ENCODE measurements at regions not wholly inside any gene's neighbourhood (a gene's known extent, or its start where the extent isn't known, plus 50 kb on each side); places are given as distances from the start of the nearest gene placed in this dataset.

DNA sequence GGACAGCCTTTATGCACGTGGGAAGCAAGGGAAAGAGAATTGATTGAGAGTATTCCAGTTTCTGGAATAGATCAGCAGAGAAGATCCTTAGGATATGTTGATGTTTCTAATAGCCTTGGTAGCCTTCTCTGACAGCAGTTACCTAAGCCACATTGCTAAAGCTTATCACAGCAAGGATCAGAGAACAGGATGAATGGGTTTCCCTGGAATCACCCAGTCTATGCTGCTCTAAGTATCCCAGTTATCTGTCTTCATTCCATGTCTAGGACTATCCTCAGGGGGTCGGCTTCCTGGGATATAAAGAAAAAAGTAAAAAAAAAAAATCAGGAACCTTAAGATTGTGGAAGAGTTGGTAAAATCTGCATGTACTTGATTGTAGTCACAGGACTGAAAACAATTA, 352.0 kb upstream of the AKR1E2 start:
- no peak for DNase-seq

DNA sequence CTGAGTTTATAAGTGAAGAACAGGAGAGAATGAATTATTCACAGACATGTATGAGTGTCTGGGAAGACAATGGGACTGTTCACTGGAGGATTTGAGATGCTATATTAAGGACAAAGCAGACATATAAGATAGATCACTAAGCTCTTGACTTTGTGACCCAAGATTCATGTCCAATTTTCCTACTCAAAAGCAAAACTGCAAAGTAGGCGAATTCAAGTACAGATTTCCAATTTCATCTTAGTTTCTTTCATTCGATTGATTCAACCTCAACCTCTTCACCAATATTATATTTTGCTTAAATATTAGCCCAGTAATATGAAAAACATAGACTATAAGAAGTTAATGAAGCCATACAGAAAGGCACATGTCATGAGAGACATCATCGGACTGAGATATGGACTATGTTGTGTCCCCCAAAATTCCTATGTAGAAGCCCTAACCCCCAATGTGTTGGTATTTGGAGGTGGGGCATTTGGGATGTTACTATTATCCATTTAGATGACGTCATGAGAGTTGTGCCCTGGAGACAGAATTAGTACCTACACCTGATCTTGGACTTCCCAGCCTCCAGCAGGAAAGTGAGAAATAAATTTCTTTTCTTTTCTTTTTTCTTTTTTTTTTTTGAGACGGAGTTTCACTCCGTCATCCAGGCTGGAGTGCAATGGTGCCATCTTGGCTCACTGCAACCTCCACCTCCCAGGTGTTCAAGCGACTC, 353.7 kb upstream of the AKR1E2 start:
- no peak for DNase-seq

DNA sequence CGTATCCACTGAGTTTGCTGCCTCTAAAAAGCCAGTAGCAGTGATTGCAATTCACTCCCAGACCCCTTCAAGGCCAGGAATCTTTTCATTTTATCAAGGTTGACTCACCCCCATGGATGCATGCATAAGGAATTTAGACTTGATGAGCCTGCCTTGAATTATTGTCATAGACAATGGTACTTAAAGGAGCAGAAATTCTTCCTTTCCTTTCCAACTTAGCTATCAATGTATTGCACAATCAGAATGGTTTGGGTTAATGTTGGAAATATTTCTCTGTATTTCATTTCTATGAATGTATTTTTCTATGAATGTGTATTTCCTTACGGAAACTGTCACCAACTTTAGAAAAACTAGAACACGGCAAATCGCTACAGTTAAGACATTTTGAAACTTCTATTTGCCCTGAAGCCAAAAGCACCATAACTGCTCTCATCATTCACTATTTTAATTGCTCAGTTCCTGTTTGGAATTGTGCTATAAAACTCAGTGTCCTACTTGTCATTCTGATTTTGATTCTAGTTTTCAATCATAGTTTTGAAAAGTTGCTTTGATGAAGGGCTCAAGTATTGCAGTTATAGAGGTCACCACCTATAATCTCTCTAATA, 355.7 kb upstream of the AKR1E2 start:
- DNase-seq, result no peak

DNA sequence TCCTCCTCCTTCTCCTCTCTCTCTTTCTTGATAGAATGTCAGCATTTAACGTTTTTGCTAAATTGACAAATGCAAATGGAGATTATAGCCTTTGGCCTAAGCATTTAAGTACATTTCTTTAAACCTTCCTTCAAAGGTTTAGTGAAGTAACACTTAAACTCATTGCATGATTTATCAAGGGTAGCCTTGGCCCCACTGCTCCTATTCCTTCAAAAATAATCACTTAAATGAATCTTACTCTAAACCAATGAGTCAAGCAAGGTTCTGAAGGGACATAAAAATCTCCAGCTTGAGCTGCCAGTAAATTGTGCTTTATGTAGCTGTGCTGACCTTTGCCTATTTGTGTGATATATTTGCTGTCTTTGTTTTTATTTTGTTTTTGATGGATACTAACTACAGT, 358.5 kb upstream of the AKR1E2 start:
- DNase-seq, result no peak

DNA sequence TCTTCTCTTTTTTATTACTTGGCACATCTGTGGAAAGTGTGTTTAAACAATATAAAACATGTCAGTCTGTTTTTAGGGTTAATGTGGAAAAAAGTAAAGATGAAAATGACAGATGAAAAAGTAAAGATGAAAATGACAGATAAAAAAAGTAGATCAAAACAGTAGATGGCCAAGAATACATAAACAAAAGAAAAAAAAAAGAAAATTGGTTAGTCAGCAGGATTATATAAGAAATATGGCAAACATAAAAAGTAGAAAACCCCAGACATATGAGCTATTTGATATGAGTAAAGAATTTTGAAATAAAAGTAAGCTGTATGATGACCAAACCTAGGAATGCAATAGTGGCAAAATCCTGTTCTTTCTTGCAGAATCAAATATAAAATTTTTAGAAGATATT, 365.7 kb upstream of the AKR1E2 start:
- DNase-seq, result no peak

DNA sequence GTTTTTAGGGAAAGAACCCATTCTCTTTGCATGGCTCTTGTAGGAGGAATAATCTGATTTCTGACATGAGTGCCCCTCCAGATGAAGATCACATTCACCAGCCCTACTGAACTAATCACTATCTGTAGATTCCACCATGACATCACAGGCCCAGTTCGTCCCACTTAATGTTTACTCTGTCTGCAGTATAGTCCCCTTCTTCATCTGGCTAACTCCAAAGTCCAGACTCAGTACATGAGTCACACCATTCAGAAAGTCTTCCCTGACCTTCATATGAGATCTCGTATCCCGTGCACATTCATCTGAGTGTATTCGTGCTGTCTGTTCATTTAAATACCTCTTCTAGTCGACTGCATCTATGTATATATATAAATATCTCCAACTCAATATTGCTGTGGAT, 366.5 kb upstream of the AKR1E2 start:
- no peak for DNase-seq

DNA sequence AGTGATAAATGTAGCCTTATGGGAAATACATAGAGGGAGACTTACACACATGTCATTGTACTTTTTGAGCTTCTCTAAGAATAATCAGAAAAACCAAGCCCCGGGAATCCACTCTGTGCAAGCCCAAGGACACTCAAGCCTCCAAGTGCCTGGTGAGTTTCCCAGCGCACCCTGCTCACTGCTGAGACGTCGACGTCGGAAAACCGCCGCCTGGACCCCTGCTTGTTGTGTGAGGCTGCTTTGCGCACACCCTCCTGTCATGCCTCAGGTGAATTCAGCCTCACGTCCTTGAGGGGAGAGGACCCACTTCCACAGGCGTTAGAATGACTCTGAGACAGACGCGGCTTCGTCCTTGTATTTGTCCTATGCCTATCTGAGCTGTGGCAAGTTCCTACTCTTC, 368.4 kb upstream of the AKR1E2 start:
- no peak for DNase-seq

DNA sequence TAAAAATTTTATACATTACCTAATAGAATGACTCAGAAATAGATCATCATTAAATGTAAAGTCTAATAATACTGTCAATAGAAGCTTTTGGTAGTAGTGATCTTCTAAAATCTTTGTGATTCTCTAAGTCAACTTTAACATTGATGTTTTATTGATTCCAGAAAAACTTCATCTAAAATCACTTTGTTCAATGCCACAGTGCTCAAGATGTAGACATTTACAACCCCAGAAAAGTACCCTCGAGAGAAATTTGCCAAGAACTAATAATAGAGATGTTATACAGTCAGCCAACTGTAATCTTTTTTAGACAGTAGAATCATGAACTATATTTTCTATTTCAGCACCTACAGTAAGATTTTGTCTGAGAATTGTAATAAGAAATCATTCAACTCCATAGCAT, 369.2 kb upstream of the AKR1E2 start:
- no peak for DNase-seq

DNA sequence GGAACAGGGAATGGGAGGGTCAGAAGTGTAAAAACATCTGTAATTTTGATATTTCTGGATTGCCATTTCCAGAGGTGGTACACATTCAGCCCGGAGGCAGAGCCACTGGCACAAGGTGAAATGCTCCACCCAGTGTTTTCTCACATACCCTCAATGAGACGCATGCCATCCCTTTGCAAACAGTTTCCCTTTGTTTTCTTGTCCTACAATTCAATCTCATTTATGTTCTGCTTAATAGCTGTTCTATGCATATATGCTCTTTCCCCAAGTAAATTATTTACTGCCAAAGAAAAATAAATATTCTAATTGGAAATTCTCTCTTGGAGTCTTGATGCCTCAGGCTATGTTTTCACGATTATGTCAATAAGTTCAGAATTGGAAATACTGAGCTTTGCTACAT, 369.7 kb upstream of the AKR1E2 start:
- DNase-seq, result no peak

DNA sequence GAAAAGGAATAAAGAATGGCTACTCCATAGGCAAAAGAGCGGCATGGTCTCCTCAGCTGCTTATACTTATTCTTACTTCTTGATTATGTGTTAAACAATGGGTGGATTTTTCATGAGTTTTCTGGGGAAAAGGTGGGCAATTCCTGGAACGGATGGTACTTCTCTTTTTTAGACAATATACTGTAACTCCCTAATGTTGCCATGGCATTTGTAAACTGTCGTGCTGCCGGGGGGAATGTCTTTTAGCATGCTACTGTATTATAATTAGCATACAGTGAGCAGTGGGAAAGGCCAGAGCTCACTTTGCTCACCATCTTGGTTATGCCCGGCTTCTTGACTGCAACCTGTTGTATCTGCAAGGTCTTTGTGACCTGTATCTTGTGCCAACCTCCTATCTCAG, 372.1 kb upstream of the AKR1E2 start:
- no peak for DNase-seq

DNA sequence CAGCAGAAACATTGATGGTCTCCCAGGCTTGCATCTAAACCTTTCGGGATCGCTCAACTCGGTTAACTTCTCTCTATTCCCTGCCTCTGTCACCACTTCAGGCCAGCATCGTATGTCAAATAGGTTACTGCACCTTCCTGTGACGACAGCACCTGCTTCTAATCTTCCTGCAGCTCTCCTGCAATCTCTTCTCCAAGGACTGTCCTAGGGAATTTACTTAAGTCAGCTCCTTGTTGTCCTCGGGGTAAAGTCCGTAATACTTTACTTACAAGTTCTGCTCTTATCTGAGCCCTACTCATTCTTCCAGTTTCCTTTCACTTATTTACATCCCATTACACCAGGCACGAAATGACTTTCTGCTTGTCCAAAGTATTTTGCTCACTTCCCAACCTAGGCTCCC, 372.7 kb upstream of the AKR1E2 start:
- no peak for DNase-seq

DNA sequence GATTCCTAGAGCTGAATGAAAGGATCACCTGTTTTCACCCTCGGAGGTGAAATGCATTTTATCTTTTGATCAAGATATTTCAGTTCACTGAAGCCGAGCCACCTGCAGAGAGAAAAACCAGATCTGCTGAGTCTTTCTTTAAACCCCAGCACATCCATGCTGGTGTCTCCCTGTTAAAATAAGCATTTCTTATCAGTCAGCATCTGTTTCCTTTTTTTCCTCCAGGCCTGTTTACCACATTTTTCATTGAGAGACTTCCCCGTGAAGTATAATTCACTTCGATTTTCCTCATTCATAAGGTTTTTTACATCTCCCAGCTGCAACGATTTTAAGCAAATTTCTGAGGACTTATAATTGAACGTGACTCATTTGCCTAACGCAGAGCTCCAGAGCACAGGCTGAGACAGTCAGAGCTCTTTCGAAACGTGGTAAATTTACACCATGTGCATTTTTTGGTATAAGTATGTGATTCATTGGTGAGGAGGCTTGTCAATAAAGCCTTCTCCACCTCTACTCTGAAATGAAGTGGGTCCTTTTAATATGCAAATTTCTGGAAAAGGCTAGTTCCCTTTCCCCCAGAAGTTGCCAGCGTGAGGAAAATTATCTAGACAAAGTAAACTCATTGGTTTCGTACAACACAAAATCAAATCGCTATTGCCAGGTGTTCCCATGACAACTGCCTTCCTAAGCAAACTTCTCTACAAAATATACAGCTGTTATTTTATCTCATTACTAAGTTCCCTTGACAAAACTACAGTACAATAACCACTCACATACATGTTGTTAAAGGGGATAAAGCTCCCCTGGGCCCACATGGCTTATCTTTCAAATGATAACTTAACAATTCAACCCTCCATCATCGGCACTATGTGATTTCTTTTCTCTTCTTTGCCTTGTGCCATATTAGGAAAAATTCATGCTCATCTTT, 374.8 kb upstream of the AKR1E2 start:
- no peak for DNase-seq

DNA sequence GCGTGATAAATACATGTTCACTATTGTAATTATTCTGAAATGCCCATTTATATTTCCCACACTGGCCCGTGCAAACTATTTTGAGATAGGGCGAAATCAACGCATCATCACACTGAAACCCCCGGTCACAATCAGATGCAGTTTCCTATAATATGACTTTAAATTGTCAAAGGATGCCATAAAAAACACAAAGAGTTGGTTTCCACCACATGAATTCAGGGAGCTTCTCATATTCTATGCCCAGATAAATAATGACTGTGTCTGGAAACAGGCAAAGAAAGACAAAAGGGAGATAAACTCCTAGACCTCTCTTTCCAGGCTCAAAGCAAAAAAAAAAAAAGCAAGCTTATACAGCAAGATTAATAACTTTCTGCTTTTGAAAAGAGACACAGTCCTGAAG, 375.8 kb upstream of the AKR1E2 start:
- no peak for DNase-seq

DNA sequence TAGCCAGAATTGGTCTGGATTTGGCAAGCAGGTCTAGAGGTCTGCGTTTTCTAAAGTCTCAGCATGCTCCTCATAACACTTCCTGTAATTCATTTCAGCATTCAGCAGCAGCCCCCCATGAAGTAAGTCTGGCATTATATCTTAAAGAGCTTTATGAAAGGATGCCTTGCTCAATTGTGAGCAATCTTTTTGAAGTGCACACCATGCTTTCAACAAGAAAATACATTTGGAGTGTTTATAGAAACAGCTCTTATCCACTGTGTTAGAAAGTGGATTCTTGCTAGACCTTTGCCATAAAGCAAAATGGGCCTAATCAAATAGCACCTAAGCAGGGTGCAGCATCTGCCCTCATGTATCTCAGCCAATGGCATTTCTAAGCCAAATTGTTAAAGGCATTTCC, 378.0 kb upstream of the AKR1E2 start:
- no peak for DNase-seq

DNA sequence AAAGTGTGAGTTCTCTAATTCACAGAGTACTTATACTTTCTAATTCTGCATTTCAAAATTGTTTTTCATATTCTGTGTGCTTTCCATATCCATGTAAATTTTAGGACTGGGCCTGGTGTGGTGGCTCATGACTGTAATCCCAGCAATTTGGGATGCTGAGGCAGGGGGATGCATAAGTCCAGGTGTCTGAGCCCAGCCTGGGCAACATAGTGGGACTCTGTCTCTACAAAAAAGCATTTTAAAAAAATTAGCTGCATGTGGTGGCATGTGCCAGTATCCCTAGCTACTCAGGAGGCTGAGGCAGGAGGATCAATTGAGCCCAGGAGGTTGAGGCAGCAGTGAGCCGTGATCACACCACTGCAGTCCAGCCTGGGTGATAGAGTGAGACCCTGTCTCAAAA, 382.6 kb upstream of the AKR1E2 start:
- no peak for DNase-seq

DNA sequence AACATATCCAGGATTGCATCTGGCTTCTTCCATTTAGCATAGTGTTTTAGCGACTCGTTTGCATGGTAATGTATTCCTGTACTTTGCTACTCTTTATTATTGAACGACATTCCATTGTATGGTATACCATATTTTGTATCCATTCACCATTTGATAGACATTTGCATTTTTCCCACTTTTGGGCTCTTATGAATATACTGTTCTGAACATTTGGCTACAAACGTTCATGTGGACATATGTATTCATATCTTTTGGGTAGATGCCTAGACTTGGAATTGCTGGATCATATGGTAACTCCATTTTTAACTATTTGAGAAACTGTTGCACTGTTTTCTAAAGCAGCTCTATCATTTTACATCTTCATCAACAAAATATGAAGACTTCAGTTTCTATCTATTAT, 383.7 kb upstream of the AKR1E2 start:
- DNase-seq, result no peak

DNA sequence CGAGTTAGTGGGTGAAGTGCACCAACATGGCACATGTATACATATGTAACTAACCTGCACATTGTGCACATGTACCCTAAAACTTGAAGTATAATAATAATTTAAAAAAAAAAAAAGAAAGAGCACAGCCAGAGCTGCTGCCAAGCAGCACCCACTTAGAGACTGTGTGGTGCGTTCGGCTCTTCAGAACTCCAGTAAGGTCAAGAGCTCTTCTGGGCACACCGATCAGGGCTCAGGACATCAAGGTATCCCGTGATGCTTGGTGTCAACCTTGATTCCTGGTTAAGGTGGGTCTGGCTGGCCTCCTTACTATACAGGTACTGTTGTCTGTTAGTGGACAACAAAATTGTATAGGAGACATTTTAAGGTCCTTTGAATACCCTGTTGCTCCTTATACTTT, 385.7 kb upstream of the AKR1E2 start:
- no peak for DNase-seq

DNA sequence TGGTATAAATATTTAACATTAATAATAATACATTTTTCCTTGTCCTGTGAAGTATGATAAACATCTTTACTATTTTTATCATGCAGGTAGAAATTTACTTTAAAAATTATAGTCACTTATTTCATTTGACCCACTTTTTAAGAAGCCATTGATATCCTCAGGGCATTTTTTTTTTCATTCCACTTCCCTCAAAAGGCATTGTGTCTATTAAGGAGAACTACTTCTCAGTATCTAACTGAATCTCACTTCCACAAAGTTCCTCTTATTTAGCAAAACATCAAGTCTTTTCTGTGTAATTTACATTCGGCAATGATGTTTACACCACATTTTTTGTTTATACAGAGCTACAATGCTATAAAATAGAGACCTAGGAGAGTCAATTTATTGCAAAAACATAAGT, 388.2 kb upstream of the AKR1E2 start:
- no peak for DNase-seq

DNA sequence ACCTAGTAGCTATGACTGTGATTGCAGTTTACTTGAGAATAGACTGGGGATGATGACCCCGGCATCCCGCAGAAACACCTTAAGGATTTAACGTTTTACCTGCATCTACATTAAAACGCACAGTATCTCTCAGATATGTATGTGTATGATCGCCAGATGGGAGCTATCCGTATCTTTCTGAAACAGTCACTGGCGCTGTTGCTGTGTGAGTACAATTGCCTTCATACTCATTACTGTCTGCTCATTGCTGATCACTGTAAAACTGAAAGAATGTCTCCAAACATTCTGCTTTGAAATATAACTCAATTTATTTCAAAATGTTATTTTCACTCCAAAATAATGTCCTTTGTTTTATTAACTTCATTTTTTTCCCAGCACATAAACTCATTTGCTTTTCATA, 388.9 kb upstream of the AKR1E2 start:
- no peak for DNase-seq

DNA sequence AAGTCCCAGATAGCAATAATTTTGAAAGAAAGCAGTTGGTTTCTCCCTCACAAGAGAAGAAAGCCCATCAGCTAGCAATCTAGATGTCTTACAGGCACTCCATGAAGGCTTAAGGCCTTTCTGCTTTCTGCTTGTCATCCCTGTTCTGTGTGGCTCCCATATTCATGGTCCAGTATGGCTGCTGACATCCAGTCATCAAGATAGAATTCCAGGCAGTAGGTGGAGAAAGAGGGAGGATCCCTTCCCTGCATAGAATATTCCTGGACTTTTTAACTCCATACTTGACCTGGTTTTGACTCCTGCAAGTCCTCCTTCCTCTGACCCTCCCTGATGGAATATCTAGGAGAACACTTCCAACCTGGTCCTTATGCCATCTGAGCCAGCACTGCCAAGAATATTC, 389.9 kb upstream of the AKR1E2 start:
- DNase-seq, result no peak

DNA sequence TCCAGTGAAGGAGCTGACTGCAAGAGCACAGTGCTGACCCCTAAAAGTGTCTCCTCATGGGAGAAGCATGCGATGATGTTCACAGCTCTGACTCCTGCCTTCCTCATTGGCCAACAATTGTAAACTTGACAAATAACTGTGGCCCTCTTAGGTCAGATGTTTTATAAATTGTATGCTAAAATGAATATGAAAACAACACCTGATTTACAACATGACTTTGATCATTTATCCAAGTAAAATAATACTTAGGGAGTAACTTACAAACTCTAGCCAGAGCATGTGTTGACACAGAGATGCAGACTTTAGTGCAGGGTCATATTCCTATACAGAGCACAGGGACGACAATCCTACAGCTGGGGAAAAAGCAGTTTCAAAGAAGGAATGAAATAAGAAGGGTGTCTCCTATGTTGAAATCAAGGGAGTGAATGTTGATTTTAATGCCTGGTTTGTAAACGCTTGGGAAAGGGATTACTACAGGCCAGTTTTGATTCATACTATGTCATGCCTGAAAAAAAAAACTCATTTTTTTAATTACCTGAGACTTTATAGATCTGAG, 391.4 kb upstream of the AKR1E2 start:
- no peak for DNase-seq

DNA sequence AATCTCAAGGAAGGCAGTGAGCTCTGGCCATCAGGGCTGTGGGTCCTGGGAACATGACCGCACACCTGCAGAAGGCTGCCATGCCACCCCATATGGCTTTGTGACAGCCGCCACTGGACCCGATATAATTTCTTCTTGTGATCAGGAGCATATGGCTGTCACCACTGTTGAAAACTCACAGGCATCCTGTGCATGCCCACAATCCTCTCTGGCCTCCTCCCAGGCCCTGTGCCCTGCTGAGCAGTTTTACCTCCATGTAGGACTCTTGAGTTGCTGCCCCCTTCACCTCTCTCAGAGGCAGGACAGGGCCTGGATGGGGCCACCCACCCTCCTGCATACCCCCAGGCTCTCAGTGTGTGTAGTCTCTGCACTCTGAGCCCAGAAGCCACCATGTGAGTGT, 391.9 kb upstream of the AKR1E2 start:
- no peak for DNase-seq

DNA sequence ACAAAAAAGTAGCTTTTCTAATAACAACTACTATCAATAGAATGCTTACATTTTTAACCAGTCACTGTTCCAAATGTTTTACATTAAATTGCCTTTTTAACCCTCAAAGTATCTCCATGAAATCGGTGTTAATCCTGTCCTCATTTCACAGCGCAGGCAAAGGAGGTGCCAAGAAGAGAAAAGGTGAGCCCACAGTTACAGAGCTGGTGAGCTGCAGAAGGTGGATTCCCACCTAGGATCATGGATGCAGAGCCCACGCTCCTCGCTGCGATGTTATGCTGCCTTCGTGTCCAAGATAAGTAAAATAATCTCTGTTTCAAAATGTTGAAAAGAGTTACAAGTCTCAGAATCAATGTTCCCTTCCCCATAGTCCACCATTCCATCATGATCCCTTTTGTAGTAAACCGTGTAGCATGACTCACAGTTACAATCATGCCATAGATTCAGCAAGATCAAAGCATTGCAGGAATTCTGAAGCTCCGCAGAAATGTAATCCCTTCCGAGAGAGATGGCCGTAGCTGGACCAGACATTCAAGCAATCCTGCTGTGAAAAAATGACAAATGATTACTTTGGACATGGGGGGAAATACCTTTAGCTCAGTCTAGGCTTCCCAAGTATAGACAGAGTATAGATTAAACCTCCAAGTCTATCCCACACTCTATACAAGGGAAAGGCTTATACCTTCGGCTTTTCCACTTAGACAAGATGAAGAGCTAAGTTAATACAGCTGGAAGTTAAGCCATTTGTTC, 394.7 kb upstream of the AKR1E2 start:
- DNase-seq, result no peak
